ENCODE measurements at regions not wholly inside any gene's neighbourhood (a gene's known extent, or its start where the extent isn't known, plus 50 kb on each side); places are given as distances from the start of the nearest gene placed in this dataset.
A peak's percentile ranks its signal among the peaks of the same experiment; 100 is the strongest.

DNA sequence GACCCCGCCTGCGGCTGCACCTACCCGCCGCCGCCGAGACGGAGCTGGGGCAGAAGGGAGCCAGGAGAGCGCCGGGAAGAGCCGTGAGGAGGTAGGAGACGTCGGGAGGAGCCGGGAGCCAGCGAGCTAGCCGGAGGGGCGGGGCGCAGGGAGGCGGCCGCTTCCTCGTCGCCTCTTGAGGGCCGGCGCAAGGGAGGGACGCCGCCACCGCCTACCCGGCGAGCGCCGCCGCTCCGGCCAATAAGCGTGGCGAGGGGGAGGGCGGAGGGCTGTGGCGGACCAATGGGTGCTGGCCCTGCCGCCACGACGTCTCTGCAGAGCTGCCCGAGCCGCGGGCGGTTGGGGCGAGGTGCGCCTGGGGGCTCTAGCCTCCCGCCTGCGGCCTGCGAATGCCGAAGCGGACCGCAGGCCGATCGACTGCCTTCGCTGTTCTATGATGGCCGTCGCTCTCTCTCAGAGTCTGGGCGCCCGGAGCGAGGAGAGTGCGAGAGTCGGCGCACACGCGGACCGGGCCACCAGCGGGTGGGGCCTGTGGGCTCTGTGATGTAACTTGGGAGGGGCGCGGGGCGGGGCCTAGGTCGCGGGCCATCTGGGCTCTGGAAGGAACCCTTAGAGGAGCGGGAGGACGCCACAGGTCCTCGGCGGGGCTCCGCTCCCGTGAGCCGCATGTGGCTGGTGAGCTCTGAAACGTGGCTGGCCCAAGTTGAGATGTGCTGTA lies 72.7 kb upstream of the MAP4 start:
- Histone ChIP-seq H3K79me1 (ENCODE audit: low read depth, low read length) (no peaks in the 10 kb centered on the region), H4K20me1 (replicated peaks in 1 of 2; ENCODE audit: control insufficient read depth in 1 of 2, insufficient read depth in 2 of 2, low read length in 2 of 2) (no peaks in the 10 kb centered on the region), H3K4me1 (replicated peaks in 1 of 4; ENCODE audit: control insufficient read depth in 3 of 4, insufficient read depth in 4 of 4, low read length in 3 of 4) (peaks cover 0 to 5% (median 0%) of the 10 kb centered on the region in 4 experiments; a peak in 2 of 7 replicates), H2BK120ac (replicated peaks; ENCODE audit: low read depth, low read length) (no peak overlapping the region), H4K5ac (ENCODE audit: insufficient read length, low read depth, low read length) (peak overlapping the region; percentile 100), H4K91ac (replicated peaks; ENCODE audit: insufficient read length, low read length) (peak overlapping the region; percentile 85), H3K79me2 (ENCODE audit: control insufficient read depth in 1 of 2, insufficient read depth in 2 of 2, low read length in 2 of 2) (peaks cover 23 to 44% of the 10 kb centered on the region in 2 experiments), H2BK15ac (ENCODE audit: low read length) (peak overlapping the region; percentile 88; the same call in 1 of the 2 replicates), H3K9ac (replicated peaks in 1 of 4; ENCODE audit: extremely low read depth in 1 of 4, low read depth in 3 of 4, low read length in 3 of 4) (peak overlapping the region; percentile 82 to 96 (median 94)), H2BK20ac (ENCODE audit: low read length) (no peak overlapping the region), H3K27ac (ENCODE audit: low read depth, low read length) (peak overlapping the region; percentile 98), H3K4me2 (ENCODE audit: insufficient read depth in 1 of 2, low read depth in 2 of 2, low read length in 2 of 2) (peak overlapping the region; percentile 96), H2BK12ac (ENCODE audit: low read depth, low read length) (no peak overlapping the region; the same call in 1 of the 2 replicates), H2AFZ (ENCODE audit: low read length) (no peak overlapping the region), H3K14ac (ENCODE audit: insufficient read length) (no peak overlapping the region), H3K56ac (replicated peaks; ENCODE audit: insufficient read length, low read depth, low read length) (peak overlapping the region; percentile 99), H3K18ac (ENCODE audit: extremely low read depth, low read length) (peak overlapping the region; percentile 99), H4K8ac (ENCODE audit: extremely low read depth, insufficient read depth, low read length) (peak overlapping the region; percentile 97; the same call in 1 of the 2 replicates), H3K4ac (replicated peaks; ENCODE audit: insufficient read length, low read depth, low read length) (peak overlapping the region; percentile 99), H3K27me3 (replicated peaks in 1 of 4; ENCODE audit: control insufficient read depth in 3 of 4, extremely low read depth in 1 of 4, insufficient read depth in 3 of 4, low read length in 3 of 4) (no peaks in the 10 kb centered on the region), H2AK5ac (ENCODE audit: low read depth, low read length) (no peak overlapping the region), H3K23ac (ENCODE audit: insufficient read length) (no peak overlapping the region), H3K9me3 (ENCODE audit: insufficient read depth in 2 of 2, low read depth in 1 of 2, low read length in 1 of 2) (no peaks in the 10 kb centered on the region), H3K36me3 (ENCODE audit: control insufficient read depth in 2 of 4, insufficient read depth in 4 of 4, low read length in 3 of 4) (peaks cover 0 to 4% (median 0%) of the 10 kb centered on the region in 4 experiments; a peak in 1 of 8 replicates), H3K4me3 (ENCODE audit: extremely low read depth in 1 of 4, insufficient read depth in 2 of 4, low read depth in 3 of 4, low read length in 4 of 4) (peak overlapping the region; percentile 71 to 99 (median 82)), H3K23me2 (ENCODE audit: low read depth, low read length) (peaks cover 8% of the 10 kb centered on the region), H2BK5ac (ENCODE audit: low read depth, low read length) (peak overlapping the region; percentile 94)
- peak; percentile 91 to 94 for DNase-seq (ENCODE audit: low read depth in 1 of 2, low spot score in 2 of 2)
- CTCF ChIA-PET (ENCODE audit: partially characterized antibody): interaction anchor here (0.7 to 1.6 kb wide), 4 partner anchors 10 to 76 kb away, joined by 3 to 4 read pairs (median 4); no protein-coding TSS in a partner anchor
- 2% methylated on average over 40 of the region's 79 CpGs; no CpG with 5 or more reads in 1 of the 2 experiments for whole genome bisulfite sequencing, 2 experiments (ENCODE audit: extremely low coverage in 1 of 2, insufficient coverage in 1 of 2, insufficient read length in 1 of 2, insufficient replicate concordance in 2 of 2, low coverage in 1 of 2, low lambda C conversion rate in 2 of 2, missing lambda C conversion rate in 1 of 2)
- no peak for FAIRE-seq
- POLR2A ChIA-PET (ENCODE audit: partially characterized antibody): interaction anchor here (0.7 to 5.7 kb wide), 37 partner anchors 9 to 606 kb away, joined by 3 to 57 read pairs (median 4); partner anchors contain the start of gene CDC25A
- TF ChIP-seq SUZ12 (IDR thresholded peaks at IDR 0.05; ENCODE audit: low read length) (no peak), RFX5 (IDR thresholded peaks at IDR 0.05; ENCODE audit: borderline replicate concordance, low read depth, low read length) (no peak), ASH2L (IDR thresholded peaks at IDR 0.05; ENCODE audit: low read length) (peak; percentile 83), RXRA (IDR thresholded peaks at IDR 0.05; ENCODE audit: insufficient read depth, low read depth, low read length) (no peak), SP2 (IDR thresholded peaks at IDR 0.05; ENCODE audit: low read length) (peak; percentile 58), SP1 (IDR thresholded peaks at IDR 0.05; ENCODE audit: low read depth, low read length) (peak; percentile 88), SIRT6 (IDR thresholded peaks at IDR 0.05; ENCODE audit: low read length) (no peak), SIN3A (conservative IDR thresholded peaks at IDR 0.05 in 1 of 2, IDR thresholded peaks at IDR 0.05 in 1 of 2; ENCODE audit: low read depth in 1 of 2, low read length in 2 of 2) (peak in 1 of 2 experiments; percentile 71; a peak in 1 of 4 replicates), TAF1 (IDR thresholded peaks at IDR 0.05; ENCODE audit: low read depth, low read length) (peak; percentile 81), SRF (IDR thresholded peaks at IDR 0.05; ENCODE audit: low read depth, low read length) (no peak; the same call in 1 of the 2 replicates), HDAC2 (IDR thresholded peaks at IDR 0.05; ENCODE audit: borderline replicate concordance in 1 of 2, low read depth in 2 of 2, low read length in 2 of 2) (no peak), EZH2 (IDR thresholded peaks at IDR 0.05; ENCODE audit: low read depth, low read length, severe bottlenecking) (no peak), POLR2A (IDR thresholded peaks at IDR 0.05; ENCODE audit: control extremely low read depth in 1 of 2, low read depth in 2 of 2, low read length in 2 of 2) (peak; percentile 91 to 98)
